ENCODE measurements at regions not wholly inside any gene's neighbourhood (a gene's known extent, or its start where the extent isn't known, plus 50 kb on each side); places are given as distances from the start of the nearest gene placed in this dataset.
"Not testable (repeated sequence)": the region's sequence is repeated elsewhere in the genome, so short reads cannot be mapped to it uniquely, and the experiment has no call there.

DNA sequence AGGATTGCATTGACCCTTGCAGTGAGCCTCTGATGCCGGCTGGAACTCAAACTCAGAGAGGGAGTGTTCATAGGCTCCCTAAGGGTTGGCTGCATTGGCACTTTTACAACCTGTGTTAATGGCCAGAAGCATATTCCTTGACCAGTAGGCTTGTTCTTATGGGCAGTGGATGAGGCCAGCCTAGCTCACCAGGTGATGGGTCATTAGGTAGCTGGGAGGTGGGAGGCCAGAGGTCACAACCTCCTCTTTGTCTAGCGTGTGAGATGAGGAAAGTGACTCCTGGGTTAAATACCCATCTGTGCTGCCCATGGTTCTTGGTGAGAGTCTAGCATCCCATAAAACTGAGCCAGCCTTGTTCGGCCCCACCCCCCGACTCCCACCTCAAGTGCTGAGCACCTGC, 275.7 kb upstream of the CTNNB1 start:
- DNase-seq (ENCODE audit: low read depth in 3 of 3, low spot score in 2 of 3), result peak in 1 of 3 donors; percentile 41

DNA sequence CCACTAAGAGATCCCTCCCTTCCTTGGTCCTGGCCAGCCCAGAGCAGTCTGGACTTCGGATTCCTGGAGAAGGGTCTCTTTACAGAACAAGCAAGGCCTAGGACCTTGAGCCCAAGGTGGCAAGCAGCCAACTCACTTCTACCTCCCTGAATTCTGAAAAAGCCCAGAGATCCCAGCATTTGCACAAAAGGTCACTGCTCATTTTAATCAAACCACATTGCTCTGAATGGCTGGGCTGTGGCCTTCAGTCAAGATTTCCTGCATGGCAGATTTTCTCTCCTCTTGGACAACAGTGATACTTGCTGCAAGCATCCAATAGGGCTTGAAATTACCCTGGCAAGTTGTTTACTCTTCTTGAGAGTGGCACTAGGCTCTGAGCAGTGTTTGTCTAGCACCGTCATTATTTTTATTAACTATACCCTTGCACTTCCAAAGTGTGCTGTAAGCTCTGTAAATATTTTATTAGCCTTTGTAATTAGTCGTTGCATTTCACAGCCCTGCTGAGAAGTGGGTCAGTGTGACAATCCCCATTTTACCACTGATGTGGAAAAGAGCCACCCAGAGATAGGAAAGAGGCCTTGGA, 274.7 kb upstream of the CTNNB1 start:
- no peak for DNase-seq (ENCODE audit: low read depth in 3 of 3, low spot score in 2 of 3)

DNA sequence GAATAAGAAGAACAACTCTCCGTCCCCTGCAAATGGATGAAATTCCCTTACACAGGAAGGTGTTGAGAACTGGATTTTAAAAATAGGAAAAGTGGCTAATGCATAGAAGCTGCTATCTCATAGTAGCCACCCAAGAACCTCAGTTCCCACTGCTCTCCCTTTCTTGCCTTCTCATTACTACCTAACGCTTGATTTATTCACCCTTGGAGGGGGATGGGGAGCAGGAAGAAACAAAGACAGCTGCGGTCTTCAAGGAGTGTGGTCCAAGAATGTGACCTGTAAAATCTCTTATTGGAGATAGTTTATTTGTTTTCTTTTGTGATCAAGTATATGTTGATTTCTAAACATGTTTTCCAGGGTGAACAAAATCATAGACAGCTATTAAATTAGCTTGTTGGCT, 274.1 kb upstream of the CTNNB1 start:
- no peak for DNase-seq (ENCODE audit: low read depth in 3 of 3, low spot score in 2 of 3)

DNA sequence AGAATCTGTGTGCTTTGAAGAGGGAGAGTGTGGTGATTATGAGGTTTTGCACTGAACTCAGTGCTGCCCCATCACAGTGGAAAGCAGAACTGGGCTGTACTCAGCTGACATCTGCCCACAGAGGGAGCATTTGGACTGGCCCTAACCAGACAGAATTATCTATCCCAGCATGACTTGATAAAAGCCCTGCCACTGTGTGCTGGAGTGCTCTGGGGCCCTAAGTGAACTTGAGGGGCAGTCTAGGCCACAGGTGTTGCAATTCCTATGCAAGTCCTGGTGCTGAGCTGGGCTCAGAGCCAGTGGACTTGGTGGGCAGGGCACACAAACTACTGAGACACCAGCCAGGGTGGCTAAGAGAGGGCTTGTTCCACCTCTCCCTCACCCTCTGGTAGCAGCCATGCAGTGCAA, 269.2 kb upstream of the CTNNB1 start:
- no peak for DNase-seq (ENCODE audit: low read depth in 3 of 3, low spot score in 2 of 3)

DNA sequence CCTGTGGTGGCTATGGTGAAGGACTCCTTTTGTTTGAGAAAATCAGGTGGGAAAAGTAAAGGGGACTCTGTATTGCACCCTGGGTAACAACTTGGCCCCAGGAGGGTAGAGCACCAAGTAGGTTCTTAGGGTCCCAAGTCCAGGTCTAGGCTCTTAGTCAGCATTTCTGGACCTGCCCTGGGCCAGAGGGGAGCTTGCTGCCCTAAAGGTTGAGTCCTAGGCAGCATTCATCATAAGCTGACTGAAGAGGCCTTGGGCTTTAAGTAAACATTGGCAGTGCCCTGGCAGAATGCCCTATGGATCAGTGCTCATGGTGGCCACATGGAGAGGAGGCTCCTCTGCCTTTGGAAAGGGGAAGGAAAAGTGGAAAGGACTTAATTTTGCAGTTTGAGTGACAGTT, 268.5 kb upstream of the CTNNB1 start:
- no peak for DNase-seq (ENCODE audit: low read depth in 3 of 3, low spot score in 2 of 3)

- no peak for DNase-seq (ENCODE audit: low read depth in 3 of 3, low spot score in 2 of 3)
Observed at GRCh38 chr3:40938591-40938990, 260.7 kb upstream of the CTNNB1 start.

DNA sequence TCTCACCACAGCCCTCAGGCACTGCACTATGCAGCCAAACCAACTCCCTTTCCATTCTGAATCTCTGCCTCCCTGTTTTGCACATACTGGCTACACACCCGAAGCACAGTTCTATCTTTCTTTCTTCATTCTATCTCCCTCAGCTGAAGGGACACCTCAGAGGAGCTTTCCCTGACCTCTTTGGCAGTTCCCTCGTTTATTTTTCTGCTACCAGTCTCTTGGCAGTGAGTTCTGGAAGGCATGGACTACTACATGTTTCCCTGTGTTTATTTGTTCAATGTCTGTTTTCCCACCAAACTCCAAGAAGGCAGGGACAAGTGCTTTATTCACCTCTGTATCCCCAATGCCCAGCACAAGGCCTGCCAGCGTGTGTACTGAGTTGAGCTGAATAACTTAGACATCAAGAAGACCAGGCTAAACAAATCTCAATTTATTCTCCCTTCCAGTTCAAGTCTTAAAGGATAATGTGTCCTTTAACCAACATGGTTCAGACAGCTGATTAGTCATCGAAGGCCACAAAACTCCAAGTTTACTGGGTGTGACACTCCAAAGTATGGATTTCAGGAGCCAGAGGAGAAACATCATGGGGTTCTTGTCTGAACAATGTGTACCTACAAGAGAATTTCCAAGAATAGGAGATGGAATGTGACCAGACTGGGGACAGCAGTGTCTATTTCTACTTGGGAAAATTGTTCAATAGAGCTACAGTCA, 260.1 kb upstream of the CTNNB1 start:
- no peak for DNase-seq (ENCODE audit: low read depth in 3 of 3, low spot score in 2 of 3)

DNA sequence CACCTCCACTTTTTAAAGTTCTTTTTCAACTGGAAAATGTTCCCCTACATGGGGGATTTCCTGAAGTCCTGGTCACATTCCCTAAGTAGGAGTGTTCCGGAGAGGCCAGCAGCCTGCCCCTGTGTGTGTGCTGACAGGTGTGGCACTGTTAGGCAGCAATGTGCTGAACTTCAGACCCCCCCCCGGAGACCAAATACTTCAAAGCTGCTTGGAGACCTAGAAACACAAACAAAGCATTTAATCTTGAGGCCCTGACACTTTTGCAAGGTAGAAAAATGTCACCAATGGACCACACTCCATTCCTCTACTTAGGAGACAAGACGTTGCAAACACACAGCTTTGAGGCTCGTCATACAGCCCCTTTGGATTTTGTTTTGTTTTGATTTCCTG, 259.6 kb upstream of the CTNNB1 start:
- no peak for DNase-seq (ENCODE audit: low read depth in 3 of 3, low spot score in 2 of 3)

DNA sequence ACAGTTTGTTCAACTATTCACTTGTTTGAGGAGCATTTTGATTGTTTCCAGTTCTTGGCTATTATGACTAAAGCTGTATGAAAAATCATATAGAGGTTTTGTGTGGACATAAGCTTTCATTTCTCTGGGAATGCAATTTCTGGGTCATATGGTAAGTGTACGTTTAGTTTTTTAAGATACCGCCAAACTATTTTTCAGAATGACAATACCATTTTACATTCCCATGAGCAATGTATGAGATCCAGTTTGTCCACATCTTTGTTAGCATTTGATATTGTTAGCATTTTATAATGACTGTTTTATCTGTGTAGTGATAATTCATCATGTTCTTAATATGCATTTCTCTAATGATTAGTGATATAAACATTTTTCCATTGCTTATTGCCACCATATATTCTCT, 258.7 kb upstream of the CTNNB1 start:
- DNase-seq (ENCODE audit: low read depth in 3 of 3, low spot score in 2 of 3), result no peak

GRCh38 chr3:40947022-40947421, 252.3 kb upstream of the CTNNB1 start:
- DNase-seq (ENCODE audit: low read depth in 3 of 3, low spot score in 2 of 3), result not testable (repeated sequence)

DNA sequence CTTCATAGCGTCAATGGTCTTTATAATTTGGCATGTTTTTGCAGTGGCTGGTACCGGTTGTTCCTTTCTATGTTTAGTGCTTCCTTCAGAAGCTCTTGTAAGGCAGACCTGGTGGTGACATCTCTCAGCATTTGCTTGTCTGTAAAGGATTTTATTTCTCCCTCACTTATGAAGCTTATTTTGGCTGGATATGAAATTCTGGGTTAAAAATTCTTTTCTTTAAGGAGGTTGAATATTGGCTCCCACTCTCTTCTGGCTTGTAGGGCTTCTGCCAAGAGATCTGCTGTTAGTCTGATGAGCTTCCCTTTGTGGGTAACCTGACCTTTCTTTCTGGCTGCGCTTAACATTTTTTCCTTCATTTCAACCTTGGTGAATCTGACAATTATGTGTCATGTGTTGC, 250.0 kb upstream of the CTNNB1 start:
- not testable (repeated sequence) for DNase-seq (ENCODE audit: low read depth in 3 of 3, low spot score in 2 of 3)

DNA sequence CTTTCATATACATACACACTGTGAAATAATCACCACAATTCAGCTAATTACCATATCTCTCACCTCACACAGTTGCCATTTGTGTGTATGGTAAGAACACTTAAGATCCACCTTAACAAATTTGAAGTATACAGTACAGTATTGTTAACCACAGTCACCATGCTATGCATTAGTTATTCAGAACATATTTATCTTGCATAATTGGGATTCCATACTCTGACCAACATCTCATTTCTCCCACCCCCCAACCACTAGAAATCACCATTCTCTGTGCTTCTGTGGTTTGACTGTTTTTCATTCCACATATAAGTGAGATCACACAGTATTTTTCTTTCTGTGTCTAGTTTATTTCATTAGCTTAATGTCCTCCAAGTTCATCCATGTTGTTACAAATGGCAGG, 247.7 kb upstream of the CTNNB1 start:
- DNase-seq (ENCODE audit: low read depth in 3 of 3, low spot score in 2 of 3), result no peak

DNA sequence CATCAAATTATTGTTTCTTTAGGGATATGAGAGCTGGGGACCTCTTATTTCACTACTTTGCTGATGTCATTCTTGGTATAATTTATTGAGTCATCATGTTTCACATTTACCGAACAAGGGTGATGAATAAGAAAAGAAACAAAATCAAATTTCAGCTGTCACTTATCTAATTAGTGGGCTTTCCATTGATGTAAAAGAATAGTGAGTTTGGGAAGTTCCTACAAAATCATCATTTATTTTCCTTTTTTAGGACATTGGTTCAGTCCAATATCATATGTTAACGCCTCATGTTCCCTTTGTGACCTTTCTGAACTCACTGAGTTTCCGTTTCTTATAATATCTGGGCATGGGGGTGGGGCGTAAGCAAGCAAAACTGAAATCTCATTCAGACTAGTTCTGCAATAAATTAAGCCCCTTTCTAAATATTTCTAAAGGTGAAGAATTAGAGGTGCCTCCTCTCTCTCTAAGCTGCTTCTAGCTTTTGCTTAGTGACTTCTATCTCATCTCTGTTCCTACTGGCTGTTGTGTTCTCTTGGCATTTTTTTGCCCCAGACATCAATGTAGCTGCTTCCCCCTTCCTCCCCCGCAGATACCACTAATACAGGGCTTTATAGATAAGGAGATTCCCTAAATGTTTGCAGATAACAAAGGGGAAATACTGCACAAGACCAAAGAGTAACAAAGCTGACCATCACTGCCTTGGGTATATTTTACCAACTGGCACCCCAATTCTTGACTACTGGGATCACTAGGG, 238.0 kb upstream of the CTNNB1 start:
- DNase-seq (ENCODE audit: low read depth in 3 of 3, low spot score in 2 of 3), result no peak

DNA sequence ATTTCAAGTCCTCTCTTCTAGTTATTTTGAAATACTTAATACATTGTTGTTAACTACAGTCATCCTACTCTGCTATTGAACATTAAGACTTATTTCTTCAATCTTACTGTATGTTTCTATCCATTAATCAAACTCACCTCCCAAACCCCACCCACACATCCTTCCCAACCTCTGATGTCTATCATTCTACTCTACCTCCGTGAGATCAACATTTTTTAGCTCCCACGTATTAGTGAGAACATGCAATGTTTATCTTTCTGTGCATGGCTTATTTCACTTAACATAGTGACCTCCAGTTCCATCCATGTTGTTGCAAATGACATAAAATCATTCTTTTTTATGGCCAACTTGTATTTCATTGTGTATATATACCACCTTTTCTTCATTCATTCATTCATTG, 236.6 kb upstream of the CTNNB1 start:
- no peak for DNase-seq (ENCODE audit: low read depth in 3 of 3, low spot score in 2 of 3)

DNA sequence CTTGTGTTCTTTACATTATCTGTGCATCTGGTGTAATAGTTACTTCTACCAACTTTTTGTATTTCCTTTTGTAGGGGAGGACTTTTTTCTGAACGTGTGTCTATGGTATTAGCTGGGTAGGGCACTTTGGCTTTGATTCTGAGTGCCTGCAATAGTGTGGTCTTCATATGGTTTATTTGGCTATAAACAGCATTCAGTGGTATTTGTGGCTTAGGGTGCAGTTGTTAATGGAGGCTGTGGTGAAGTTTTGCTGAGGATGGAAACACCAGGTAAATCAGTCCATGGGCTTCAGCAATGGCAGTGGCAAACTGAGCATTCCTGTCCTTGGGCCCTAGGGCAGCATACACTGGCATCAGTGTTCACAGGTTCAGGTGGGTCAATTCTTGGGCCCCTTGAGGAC, 230.6 kb upstream of the CTNNB1 start:
- no peak for DNase-seq (ENCODE audit: low read depth in 3 of 3, low spot score in 2 of 3)

DNA sequence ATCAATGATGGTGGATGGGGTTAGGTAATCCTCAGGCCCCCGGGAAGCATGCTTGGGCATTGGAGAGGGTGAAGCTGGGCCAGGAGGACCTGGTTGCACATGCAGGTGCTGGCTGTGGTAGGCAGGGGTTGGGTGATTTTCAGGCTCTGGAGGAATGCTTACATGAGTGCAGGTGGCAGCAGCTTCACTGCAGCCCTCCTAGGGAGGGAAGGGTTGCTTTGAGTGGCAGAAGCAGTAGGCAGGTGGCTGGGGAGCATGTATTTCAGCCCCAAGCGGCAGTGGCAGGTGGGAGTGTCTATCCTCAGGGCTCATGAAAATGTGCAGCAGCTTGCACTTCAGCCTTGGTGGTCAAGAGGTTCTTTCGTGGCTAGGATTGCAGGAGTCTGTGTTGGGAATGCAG, 230.0 kb upstream of the CTNNB1 start:
- no peak for DNase-seq (ENCODE audit: low read depth in 3 of 3, low spot score in 2 of 3)

GRCh38 chr3:40969756-40970466, 229.4 kb upstream of the CTNNB1 start:
- DNase-seq (ENCODE audit: low read depth in 3 of 3, low spot score in 2 of 3), result no peak

DNA sequence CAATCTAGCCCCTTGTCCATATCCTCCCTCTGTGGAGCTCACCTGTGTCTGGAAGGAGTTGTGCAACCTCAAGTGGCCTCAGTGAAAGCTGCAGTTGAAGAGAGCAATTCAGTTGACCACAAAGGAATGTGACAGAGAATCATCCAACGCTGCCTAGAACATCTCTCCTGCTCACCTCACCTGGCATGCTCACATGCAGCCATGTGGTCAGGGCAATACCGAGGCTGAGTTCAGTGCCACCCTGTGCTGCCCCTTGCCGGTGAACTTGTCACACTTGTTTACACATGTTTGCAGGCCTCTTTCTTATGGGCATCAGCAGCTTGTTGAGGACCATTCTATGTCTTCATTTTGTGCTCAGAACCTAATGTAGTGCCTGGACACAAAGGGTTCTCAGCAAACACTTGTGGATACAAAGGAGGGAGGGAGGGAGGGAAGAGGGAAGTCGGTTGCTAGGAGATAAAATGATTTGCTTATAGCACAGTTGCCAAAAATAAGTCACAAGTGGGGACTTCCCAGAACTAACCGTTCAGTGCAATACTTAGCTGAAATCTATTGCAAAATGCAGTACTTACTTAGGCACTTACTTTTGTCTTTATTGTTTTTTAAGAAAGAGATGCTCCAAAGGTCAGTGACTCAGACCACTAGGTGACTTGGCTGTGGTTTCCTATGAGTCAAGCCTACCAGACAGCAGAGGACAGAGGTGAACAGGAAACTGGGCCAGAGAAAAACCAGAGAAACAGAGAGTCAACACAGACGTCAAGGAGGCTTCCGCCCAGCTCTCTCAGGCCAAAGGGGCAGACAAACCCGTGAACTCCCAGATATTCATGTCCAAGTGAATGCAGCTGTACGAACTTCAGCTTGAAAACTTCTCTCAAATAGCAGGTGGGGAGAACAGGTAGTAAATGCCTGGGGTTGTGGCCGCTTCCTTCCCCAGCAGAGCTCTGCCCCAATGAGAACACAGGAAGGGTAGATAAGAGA, 227.8 kb upstream of the CTNNB1 start:
- DNase-seq (ENCODE audit: low read depth in 3 of 3, low spot score in 2 of 3), result peak in 1 of 3 donors; percentile 4

DNA sequence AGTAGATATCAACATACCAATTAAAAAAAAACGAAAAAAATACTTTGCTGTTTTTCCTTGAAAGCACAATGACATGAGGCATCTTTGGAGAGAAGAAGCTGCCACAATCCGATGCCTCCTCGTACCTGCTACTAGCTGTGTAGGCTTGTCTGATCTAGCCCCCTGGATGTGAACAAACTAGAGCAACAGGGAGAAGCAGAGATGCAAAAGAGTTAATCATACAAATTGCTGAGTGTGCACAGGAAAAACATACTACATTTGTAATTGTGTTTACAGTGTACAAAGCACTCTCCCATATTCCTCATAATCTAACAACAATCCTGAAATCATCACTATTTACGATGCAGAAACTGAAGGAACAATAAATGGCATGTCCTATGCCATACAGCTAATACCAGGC, 227.0 kb upstream of the CTNNB1 start:
- no peak for DNase-seq (ENCODE audit: low read depth in 3 of 3, low spot score in 2 of 3)

- DNase-seq (ENCODE audit: low read depth in 3 of 3, low spot score in 2 of 3), result no peak
Observed at GRCh38 chr3:40973141-40973540, 226.2 kb upstream of the CTNNB1 start.

Data from right renal cortex interstitium (tissue), 3 donors.